Activated CD4-positive, alpha-beta T cell treated with anti-CD3 and anti-CD28 coated beads, Interleukin-2, amount 50 U/mL, for 4 hours (primary cell): ENCODE measurements at regions not wholly inside any gene's neighbourhood (a gene's known extent, or its start where the extent isn't known, plus 50 kb on each side); places are given as distances from the start of the nearest gene placed in this dataset.
"Not testable (repeated sequence)": the region's sequence is repeated elsewhere in the genome, so short reads cannot be mapped to it uniquely, and the experiment has no call there.

Source experiments
- DNase-seq, 2 experiments: peaks; one replicate each; pipeline ENCODE4 v3.0.0-alpha.2; 2020

- no peak for DNase-seq
Observed at GRCh38 chr5:82459626-82460025, 181.5 kb upstream of the RPS23 start.

DNA sequence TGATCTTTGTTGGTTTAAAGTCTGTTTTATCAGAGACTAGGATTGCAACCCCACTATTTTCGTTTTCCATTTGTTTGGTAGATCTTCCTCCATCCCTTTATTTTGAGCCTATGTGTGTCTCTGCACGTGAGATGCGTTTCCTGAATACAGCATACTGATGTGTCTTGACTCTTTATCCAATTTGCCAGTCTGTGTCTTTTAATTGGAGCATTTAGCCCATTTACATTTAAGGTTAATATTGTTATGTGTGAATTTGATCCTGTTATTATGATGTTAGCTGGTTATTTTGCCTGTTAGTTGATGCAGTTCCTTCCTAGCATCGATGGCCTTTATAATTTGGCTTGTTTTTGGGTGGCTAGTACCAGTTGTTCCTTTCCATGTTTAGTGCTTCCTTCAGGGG, 177.2 kb upstream of the RPS23 start:
- DNase-seq, result not testable (repeated sequence)

DNA sequence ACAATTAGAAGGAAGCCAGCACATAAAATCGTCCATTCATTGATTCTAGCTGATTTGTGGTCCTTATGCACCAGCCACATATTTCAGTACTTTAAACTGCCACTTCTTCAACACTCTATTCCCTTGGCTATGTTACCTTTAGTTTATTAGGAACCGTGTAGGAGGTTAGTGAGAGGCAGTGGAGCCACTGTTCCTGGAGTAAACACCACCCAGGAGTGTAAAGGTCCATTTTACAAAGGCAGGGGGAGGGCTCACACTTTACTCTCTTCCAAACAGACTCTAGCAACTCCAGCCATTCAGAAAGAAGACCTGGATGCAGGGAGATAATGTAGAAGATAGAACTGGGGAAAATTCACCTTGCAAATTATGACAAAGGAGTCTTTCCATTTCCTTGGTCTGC, 170.2 kb upstream of the RPS23 start:
- DNase-seq, result no peak

DNA sequence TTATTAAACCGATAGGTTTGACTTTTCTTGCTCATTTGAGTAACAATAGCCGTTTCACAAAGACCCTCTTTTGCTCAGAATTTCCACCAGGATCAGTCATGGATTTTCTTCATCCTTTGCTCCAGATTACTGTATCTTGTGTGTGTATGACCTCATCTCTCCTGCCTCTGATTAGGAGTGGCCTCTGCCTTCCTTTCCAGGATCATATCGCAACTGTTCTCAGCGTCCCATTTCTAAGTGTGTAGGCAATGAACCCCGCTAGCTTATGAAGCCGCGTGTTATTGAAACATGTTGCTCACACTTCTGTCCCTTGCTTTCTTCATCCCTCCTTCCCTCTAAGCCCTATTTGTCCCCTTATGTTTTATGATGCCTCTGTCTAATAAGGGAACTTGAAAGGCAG, 169.8 kb upstream of the RPS23 start:
- DNase-seq, result no peak

GRCh38 chr5:82446809-82447208, 168.7 kb upstream of the RPS23 start:
- no peak for DNase-seq

DNA sequence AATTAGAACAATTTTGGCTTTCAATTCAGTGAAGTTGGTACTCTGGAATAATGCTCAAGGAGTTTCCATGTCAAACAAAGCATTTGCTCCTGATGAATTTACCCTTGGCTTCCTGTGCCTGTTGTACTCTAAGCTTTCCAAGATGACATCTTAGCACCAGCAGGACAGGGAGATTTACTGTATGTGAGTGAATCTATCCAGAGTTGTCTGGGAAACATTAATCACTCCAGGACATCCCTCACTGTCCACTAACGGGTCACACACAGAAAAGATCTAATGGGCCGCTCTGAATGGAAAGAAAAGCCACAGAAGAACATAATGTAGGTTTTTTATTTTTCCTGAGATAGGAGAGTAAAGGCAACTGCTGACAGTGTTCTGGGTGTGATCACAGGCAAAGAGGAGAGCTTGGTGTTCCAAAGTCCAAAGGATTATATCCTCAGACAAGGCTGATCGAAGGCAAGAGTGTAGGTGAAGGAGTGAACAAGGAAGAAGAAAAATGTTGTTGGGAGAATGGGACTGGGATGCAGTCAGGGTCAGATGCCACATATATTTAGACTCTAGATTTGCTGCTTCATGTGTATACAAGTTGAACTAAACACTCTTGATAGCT, 167.7 kb upstream of the RPS23 start:
- no peak for DNase-seq

DNA sequence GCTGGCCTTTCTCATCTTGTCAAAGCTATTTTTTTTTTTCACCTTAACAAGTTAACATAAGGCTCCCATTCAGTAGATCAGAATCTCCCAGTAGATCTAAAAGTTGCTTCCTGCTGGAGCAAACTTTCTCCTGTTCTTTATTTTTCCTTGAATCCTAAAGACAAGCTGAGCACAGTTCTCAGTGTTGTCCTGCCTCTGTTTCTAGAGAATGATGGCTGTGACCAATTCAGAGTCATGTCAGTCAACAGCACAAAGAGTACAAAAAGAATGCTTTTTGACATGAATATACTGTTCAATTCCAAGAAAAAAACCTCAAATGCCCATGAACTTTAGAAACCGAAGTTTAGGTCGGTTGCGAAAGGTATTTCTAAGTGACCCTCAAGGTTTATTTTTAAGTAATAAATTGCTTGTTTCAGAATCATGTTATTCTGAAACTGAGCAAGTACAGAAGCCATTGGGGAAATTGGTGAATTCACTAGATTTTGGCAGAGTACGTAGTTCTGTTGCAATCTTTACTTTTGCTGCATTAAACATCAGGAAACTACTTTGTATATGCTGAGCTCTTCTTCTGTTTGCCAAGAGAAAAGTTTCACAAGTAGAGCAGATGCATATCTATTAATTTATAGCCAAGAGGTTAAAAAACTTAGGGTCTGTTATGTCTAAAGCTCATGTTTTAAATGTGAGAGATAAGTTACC, 161.7 kb upstream of the RPS23 start:
- DNase-seq, result no peak

GRCh38 chr5:82437565-82437964, 159.4 kb upstream of the RPS23 start:
- not testable (repeated sequence) for DNase-seq

DNA sequence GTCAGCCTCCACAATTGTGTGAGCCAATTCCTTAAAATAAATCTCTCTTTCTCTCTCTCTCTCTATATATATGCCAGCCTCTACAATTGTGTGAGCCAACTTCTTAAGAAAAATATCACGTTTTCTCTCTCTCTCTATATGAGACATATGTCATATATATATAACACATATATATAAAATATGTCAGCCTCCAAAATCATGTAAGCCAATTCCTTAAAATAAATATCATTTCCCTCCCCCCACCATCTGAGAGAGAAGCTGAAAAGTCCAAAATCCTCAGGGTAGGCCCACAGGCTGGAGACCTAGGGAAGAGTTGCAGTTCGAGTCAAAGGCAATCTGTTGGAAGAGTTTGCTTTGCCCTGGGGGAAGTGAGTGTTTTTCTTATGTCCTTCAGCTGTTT, 158.1 kb upstream of the RPS23 start:
- no peak for DNase-seq

DNA sequence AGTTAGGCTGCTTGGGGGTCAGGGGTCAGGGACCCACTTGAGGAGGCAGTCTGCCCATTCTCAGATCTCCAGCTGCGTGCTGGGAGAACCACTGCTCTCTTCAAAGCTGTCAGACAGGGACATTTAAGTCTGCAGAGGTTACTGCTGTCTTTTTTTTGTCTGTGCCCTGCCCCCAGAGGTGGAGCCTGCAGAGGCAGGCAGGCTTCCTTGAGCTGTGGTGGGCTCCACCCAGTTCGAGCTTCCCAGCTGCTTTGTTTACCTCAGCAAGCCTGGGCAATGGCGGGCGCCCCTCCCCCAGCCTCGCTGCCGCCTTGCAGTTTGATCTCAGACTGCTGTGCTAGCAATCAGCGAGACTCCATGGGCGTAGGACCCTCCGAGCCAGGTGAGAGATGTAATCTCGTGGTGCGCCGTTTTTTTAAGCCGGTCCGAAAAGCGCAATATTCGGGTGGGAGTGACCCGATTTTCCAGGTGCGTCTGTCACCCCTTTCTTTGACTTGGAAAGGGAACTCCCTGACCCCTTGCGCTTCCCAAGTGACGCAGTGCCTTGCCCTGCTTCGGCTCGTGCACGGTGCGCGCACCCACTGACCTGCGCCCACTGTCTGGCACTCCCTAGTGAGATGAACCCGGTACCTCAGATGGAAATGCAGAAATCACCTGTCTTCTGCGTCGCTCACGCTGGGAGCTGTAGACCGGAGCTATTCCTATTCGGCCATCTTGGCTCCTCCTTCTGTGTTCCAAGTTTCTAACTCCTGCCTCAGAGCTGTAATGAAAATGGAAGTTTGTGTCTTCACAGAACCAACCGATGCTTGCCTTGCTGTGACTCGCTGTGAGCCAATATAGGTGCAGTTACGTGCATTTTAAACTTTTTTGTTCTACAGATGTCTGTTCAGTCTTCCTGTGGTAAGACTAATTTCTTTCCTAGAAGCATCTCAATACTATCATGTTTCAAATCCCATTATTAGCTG, 156.8 kb upstream of the RPS23 start:
- DNase-seq, result not testable (repeated sequence)

DNA sequence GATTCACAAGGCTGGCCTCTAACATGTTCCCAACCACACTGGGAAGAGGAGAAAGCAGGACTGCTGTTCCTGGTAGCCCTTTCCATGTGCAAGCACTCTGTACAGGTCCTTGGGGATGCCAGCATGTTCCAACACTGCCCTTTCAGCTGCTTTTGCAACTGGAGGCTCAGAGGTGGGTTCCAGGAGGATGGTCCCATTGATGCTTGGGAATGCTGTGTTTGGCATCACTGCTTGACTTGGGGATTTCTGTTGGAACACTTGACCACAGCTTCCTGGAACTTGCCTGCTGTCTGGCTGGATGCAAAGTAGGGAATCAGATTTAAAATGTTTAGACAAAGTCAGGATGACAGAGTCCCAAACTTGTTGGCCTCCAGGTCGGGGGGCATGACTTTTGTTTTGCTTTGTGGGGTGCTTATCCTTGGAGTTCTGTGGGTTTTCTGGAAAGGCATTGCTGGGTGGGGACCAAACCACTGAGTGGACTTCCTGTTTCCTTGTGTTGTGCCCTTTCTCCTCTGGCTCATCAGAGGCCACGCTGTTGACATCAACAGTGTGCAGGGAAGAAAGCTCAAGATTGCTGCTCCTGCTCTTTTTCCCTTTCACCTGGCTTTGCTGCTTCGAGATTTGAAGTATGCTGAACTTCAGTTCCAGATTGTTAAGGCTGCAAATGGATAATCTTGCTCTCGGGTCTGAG, 148.5 kb upstream of the RPS23 start:
- no peak for DNase-seq

- DNase-seq, result no peak
Observed at GRCh38 chr5:82425591-82425990, 147.4 kb upstream of the RPS23 start.

DNA sequence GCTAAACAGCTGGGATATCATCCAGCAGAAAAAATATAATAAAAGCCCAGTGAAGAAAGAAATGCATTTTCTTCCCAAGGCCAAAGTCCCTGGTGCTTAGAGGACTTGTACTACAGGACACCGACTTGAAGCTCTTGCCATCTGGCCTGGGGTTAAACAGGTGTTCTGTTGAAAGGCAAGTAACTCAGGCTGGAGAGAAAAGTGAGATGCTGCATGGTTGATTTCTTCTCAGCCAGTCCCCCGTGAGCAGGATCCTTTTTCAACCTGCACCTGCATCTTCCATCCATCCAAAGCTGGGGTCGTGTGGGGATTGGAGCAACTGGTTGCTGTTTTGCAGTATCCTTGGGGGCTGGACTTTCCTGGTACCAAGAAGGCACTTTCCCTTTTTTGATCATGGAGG, 146.1 kb upstream of the RPS23 start:
- no peak for DNase-seq

GRCh38 chr5:82422751-82423181, 144.6 kb upstream of the RPS23 start:
- DNase-seq, result no peak

DNA sequence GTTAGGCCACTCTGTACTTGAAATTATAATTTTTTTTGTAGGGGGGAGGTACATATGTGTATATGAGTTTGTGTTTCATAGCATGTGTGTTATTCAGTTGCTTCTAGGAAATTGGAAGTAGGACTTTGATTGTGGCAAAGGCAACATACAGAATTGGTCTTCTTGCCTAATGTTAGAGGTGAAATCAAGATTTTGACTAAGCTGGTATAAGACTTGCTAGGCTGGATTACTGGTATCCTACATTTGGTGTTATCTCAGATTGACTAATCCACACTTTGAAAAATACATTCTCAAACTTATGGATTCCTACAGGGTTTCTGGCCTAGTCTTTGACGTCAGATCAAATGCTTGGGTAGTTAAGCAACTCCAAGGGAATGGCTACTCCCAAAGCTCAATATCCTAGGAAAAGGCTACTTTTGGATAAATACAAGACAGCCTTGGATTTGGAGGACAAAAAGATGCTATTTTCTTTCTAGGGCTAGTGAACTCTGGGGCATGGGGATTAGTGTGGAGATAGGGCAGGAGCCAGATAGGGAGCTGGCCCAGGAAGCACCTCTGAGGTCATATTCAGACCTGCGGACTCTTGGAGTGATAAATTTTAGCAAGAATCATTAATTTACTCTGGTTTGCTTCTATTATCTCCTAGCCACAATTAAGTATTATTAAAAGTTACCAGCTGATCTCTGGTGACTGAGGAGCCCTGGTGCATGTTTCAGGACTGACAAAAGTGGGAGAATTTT, 144.0 kb upstream of the RPS23 start:
- DNase-seq, result no peak

GRCh38 chr5:82421119-82421518, 143.0 kb upstream of the RPS23 start:
- no peak for DNase-seq

- DNase-seq, result not testable (repeated sequence)
Observed at GRCh38 chr5:82420524-82420923, 142.4 kb upstream of the RPS23 start.

DNA sequence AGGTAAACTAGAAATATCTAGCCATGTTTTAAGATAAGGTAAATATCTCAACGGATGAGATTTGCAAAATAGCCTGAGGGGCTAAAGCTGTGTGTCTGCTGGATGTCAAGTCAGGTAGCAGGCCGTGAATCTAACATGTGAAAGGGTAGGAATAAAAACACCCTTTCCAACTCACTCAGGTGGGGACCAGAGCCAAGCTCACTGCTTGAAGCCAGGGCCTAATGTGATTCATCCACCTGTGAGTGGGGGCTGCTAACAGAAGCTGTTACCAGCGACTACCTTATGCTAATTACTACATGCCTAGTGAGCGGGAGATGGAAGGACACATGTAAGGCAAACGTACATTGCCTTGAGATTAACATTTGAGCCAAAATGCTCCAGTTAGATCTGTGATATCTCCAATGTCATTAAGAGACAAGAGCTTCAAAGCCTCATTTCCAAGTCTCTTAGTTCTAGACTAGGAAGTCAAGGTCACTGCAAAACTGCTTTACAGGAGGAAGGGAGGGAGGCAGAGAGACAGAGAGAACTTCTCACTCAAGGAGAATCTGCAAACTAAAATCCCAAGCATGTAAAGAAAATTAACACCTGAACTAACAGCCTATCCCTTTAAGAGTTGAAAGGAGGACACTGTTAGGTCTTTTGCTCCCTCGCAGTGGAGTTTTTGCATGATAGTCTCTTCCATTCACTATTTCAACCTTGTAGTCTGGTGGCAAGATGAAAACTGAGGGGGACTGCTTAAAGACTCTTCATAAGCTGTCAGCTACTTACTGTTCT, 141.6 kb upstream of the RPS23 start:
- DNase-seq, result no peak

DNA sequence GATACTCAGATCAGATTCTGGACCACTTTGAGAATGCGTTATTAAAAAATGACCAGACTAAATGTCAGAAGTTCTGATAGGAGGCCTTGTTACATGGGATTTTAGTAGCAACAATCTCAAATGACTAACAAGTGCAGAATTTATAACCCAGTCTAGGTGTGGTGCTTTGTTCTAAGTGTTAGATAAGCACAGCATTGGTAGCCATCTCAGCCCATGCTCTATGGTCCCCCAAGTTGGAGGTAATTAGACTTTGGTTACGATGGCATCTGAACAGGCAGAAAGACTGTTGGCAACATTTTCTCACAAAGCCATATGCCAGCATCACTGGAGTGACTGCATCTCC, 140.4 kb upstream of the RPS23 start:
- DNase-seq, result no peak

DNA sequence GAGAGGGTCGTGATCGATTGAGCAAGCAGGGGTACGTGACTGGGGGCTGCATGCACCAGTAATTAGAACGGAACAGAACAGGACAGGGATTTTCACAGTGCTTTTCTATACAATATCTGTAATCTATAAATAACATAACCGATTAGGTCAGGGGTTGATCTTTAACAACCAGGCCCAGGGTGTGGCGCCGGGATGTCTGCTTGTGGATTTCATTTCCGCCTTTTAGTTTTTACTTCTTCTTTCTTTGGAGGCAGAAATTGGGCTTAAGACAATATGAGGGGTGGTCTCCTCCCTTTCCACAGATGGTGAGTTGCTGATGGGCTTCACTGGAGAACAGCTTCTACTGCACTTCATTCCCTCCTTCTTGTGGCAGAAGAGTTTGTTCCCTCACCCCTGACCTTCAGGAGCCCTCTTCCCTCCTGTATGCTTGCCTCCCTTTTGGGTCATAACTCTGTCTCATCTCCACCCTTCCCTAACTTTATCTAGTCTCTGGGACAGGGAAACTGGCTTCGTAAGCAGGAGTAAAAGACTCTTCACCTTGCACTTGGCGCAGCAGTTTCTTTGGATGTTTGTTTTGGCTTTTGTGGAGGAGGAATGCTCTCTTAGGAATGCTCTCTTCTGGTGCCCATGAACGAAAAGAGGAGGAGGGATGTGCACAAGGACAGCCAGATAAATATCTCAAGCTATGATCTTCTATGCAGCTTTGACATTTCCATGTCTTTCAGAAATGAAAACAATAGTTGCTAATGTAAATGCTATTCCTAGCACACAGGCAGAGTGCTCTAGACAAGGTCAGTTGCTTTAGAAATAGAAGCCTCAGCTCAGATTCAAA, 139.8 kb upstream of the RPS23 start:
- no peak for DNase-seq

GRCh38 chr5:82416512-82416911, 138.4 kb upstream of the RPS23 start:
- DNase-seq, result no peak
